BLaER1 treated with 17β-estradiol and CSF1 and Interleukin-3, amounts not matched to agents 10 nM and 100 nM (cell line): ENCODE measurements at regions not wholly inside any gene's neighbourhood (a gene's known extent, or its start where the extent isn't known, plus 50 kb on each side); places are given as distances from the start of the nearest gene placed in this dataset.

Experiments used
- H3K27ac ChIP-seq, 11 experiments: shearing (Covaris generic); formaldehyde crosslinking; 2 replicates each; pipeline ENCODE4 v1.8.1; 2022
- H3K27me3 ChIP-seq, 11 experiments: shearing (Covaris generic); formaldehyde crosslinking; 2 replicates each; pipeline ENCODE4 v1.8.1; 2022
- H3K36me3 ChIP-seq, 11 experiments: shearing (Covaris generic); formaldehyde crosslinking; 2 replicates each; pipeline ENCODE4 v1.8.1; 2022
- H3K4me1 ChIP-seq, 10 experiments: shearing (Covaris generic); formaldehyde crosslinking; 2 replicates each; pipeline ENCODE4 v1.8.1; 2022
- H3K4me2 ChIP-seq, 11 experiments: shearing (Covaris generic); formaldehyde crosslinking; 2 replicates each; pipeline ENCODE4 v1.8.1; 2022
- H3K4me3 ChIP-seq, 10 experiments: shearing (Covaris generic); formaldehyde crosslinking; 2 replicates each; pipeline ENCODE4 v1.8.1; 2022
- H3K9ac ChIP-seq, 11 experiments: shearing (Covaris generic); formaldehyde crosslinking; 2 replicates each; pipeline ENCODE4 v1.8.1; 2022
- H3K9me3 ChIP-seq, 11 experiments: shearing (Covaris generic); formaldehyde crosslinking; replicated peaks in 1 of 11; 2 replicates each; pipeline ENCODE4 v1.8.1; 2022
- H4K20me1 ChIP-seq, 11 experiments: shearing (Covaris generic); formaldehyde crosslinking; 2 replicates each; pipeline ENCODE4 v1.8.1; 2022
- Cebpa-rat ChIP-seq, 11 experiments: shearing (Covaris generic); IDR thresholded peaks; 2 replicates each; pipeline ENCODE4 v1.8.1; 2022

DNA sequence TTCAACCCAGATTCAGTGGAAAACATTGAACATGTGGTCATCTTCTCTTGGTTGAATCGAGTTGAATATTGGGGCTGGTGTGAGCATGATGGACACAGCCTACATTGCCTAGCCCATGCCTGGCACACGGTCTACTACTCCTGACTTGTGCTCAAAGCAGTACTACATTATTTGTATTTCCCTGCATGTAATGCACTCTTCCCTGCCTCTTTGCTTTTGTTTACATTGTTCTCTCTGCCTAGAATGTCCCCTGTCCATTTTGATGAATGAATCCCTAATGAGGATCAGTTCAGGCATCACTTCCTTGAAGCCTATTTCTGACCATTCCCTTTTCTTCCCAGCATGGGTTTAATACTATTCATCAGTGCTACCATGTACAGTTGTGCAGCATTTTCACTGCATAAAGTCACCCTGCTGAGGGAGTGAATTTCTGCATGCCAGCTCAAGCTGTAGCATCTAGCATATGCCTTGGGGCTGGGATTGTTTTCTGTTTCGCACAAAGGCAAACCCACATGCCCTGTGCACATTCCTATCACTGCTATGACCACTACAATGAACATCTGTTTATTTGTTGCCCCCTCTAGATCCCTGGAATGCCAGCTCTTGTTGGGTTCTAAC lies 75.3 kb upstream of the CCN6 start:
- peaks cover 0 to 17% (median 4%) of the 10 kb centered on the region in 10 experiments; a peak in 17 of 20 replicates for H3K4me1 ChIP-seq
- no peak for TF ChIP-seq Cebpa-rat (IDR thresholded peaks at IDR 0.05)
- H3K27me3 ChIP-seq: no peaks in the 10 kb centered on the region
- no peak overlapping the region for H3K27ac ChIP-seq
- H4K20me1 ChIP-seq: no peaks in the 10 kb centered on the region
- no peaks in the 10 kb centered on the region for H3K9me3 ChIP-seq
- no peak overlapping the region for H3K9ac ChIP-seq
- no peak overlapping the region for H3K4me2 ChIP-seq
- no peak overlapping the region for H3K4me3 ChIP-seq
- no peaks in the 10 kb centered on the region for H3K36me3 ChIP-seq

GRCh38 chr6:111979633-111980032 lies 74.3 kb upstream of the CCN6 start:
- Histone ChIP-seq H3K9ac (no peak overlapping the region), H3K4me1 (peaks cover 0 to 7% (median 0%) of the 10 kb centered on the region in 10 experiments; a peak in 2 of 20 replicates), H3K4me2 (no peak overlapping the region), H3K36me3 (no peaks in the 10 kb centered on the region), H3K9me3 (no peaks in the 10 kb centered on the region), H3K27ac (no peak overlapping the region), H4K20me1 (no peaks in the 10 kb centered on the region), H3K4me3 (no peak overlapping the region), H3K27me3 (no peaks in the 10 kb centered on the region)
- no peak for TF ChIP-seq Cebpa-rat (IDR thresholded peaks at IDR 0.05)

DNA sequence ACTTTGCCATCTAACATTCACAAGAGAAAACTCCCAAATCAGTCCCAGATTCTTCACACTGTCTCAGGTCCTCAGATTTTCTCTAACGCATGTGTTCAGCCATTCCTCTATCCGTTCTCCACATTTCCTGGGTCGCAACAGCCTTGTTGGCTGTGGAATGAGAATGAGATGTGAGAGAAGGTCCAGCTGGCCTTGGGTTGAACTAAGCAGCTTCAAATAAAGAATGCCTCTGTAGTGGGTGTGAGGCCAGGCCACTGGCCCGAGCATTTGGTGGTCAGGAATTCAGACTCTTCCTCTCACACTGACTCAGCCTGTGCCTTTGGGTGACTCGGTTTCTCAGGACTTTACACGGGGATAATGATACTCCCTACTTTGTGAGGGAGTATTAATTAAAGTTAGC lies 73.8 kb upstream of the CCN6 start:
- TF ChIP-seq Cebpa-rat (IDR thresholded peaks at IDR 0.05): no peak
- no peak overlapping the region for H3K4me2 ChIP-seq

GRCh38 chr6:111980971-111981840 lies 72.7 kb upstream of the CCN6 start:
- no peak for TF ChIP-seq Cebpa-rat (IDR thresholded peaks at IDR 0.05)
- Histone ChIP-seq H3K9me3 (no peaks in the 10 kb centered on the region), H3K9ac (no peak overlapping the region), H3K27ac (no peak overlapping the region), H3K4me2 (no peak overlapping the region), H3K4me3 (no peak overlapping the region), H3K36me3 (no peaks in the 10 kb centered on the region), H3K27me3 (no peaks in the 10 kb centered on the region), H4K20me1 (no peaks in the 10 kb centered on the region), H3K4me1 (no peaks in the 10 kb centered on the region)

More for the DNA sequence above, 73.8 kb upstream of the CCN6 start:
- Histone ChIP-seq H3K4me1 (peaks cover 0 to 2% (median 0%) of the 10 kb centered on the region in 10 experiments; a peak in 1 of 20 replicates), H3K9me3 (no peaks in the 10 kb centered on the region), H4K20me1 (no peaks in the 10 kb centered on the region), H3K27ac (no peak overlapping the region), H3K4me3 (no peak overlapping the region), H3K27me3 (no peaks in the 10 kb centered on the region), H3K9ac (no peak overlapping the region), H3K36me3 (no peaks in the 10 kb centered on the region)

DNA sequence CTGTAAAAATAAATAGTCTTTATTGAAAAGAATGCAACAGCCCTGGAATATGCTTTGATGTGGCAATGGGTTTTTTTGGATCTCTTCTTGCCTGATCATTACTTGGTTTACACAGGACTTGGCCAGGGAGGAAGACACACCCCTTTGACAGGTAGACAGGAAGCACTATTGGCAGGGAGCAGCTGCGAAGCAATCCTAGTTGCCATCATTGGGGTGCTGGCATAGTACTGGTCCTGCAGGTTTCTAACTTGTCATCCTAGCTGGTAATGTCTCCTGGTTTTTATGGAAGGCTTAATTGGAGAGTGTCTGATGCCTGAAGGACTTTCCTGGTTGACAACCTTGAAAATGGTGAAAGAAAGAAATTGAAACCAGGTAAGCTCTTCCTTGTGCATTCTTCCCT lies 71.2 kb upstream of the CCN6 start:
- H3K36me3 ChIP-seq: no peaks in the 10 kb centered on the region; a peak in 1 of 22 replicates
- no peak overlapping the region for H3K4me2 ChIP-seq
- no peak for TF ChIP-seq Cebpa-rat (IDR thresholded peaks at IDR 0.05)

GRCh38 chr6:111983193-111983592 lies 70.7 kb upstream of the CCN6 start:
- Histone ChIP-seq H3K4me1 (no peaks in the 10 kb centered on the region), H3K4me2 (no peak overlapping the region), H3K27ac (no peak overlapping the region), H3K36me3 (no peaks in the 10 kb centered on the region; a peak in 1 of 22 replicates), H3K27me3 (no peaks in the 10 kb centered on the region), H4K20me1 (no peaks in the 10 kb centered on the region), H3K9me3 (peaks cover 0 to 17% (median 10%) of the 10 kb centered on the region in 11 experiments; a peak in 14 of 22 replicates), H3K9ac (no peak overlapping the region), H3K4me3 (no peak overlapping the region)
- TF ChIP-seq Cebpa-rat (IDR thresholded peaks at IDR 0.05): no peak

More for the DNA sequence above, 71.2 kb upstream of the CCN6 start:
- Histone ChIP-seq H3K27me3 (no peaks in the 10 kb centered on the region), H3K4me3 (no peak overlapping the region), H4K20me1 (no peaks in the 10 kb centered on the region), H3K9me3 (peaks cover 0 to 11% (median 5%) of the 10 kb centered on the region in 11 experiments; a peak in 11 of 22 replicates), H3K9ac (no peak overlapping the region), H3K4me1 (no peaks in the 10 kb centered on the region), H3K27ac (no peak overlapping the region)

DNA sequence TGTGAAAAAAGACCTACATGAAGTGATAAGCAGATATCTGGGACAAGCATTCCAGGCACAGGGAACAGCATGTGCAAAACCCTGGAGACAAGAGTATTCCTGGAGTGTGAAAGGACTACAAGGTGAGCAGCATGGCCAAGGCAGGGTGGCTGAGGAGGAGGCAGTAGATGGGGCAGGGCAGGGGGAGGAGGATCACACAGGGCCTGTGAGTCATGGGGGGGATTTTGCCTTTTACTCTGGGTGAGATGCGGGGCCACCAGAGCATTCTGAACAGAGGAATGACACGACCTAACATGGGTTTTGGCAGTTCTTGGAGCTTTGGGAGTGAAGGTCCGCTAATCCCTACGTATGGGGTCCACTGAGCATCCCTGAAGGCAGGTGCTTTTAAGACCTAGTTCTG lies 69.8 kb upstream of the CCN6 start:
- Histone ChIP-seq H3K4me3 (no peak overlapping the region), H3K27ac (no peak overlapping the region), H4K20me1 (no peaks in the 10 kb centered on the region), H3K36me3 (no peaks in the 10 kb centered on the region; a peak in 1 of 22 replicates), H3K9me3 (peaks cover 0 to 22% (median 12%) of the 10 kb centered on the region in 11 experiments; a peak in 15 of 22 replicates), H3K4me2 (no peak overlapping the region), H3K27me3 (no peaks in the 10 kb centered on the region), H3K4me1 (no peaks in the 10 kb centered on the region), H3K9ac (no peak overlapping the region)
- TF ChIP-seq Cebpa-rat (IDR thresholded peaks at IDR 0.05): no peak

DNA sequence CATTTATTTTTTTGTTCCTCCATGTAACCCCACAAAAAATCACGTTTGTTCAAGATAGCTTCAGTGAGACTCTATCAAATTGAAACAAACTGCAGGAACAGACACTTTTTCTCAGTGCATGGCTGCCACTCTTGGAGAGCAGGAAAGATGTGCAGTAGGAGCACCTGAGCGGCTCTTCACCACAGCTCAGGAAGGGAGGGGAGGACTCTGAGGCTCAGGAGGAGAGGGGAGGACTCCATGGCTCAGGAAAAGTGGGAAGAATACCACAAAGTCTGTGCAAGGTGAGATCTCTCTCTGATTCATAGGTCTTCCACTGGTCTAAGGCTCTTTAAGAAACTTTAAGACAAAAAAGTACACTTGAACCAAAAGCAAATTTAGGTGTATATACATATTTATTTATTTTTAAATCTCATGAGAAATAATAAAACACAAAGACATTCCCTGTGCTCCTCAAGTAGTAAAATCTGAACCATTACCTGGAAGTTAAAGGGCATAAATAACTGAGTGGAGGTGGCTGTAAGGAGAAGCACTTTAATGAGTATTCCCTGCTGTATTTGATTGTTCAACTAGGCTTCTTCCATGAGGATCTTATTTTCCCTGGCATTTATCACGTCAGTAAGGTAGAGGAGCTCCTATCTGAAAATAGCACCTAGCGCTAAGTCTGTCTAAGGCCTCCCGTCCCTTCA lies 69.2 kb upstream of the CCN6 start:
- Histone ChIP-seq H3K27ac (no peak overlapping the region), H3K4me2 (no peak overlapping the region), H3K4me3 (no peak overlapping the region), H4K20me1 (no peaks in the 10 kb centered on the region), H3K27me3 (no peaks in the 10 kb centered on the region), H3K9me3 (peaks cover 0 to 22% (median 12%) of the 10 kb centered on the region in 11 experiments; a peak in 15 of 22 replicates), H3K9ac (no peak overlapping the region), H3K4me1 (no peaks in the 10 kb centered on the region), H3K36me3 (no peaks in the 10 kb centered on the region; a peak in 1 of 22 replicates)
- no peak for TF ChIP-seq Cebpa-rat (IDR thresholded peaks at IDR 0.05)

DNA sequence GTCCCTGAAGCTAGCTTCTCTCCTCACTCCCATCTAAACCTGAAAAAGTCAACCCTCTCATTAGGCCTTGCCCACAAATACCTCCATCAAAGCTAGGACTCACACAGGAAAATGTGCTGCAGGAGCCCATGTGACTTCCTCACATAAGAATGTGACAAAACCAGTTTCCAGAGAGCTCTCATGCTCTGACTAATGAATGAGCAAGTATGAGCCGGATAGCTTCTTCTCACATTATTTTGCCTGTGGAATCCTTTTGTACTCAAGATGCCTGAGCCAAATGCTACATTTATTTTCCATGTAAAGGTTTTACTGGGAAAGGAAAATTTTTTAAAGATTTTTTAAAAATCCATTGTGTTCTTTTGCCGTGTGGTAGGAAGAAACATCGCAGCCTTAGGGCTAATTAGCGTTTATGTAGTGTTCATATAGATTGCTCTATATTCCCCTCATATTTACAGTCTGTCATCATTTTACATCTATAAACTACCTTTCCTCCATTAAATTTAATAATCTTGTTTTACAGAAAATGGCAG lies 68.6 kb upstream of the CCN6 start:
- TF ChIP-seq Cebpa-rat (IDR thresholded peaks at IDR 0.05): no peak

More for the DNA sequence above, 68.6 kb upstream of the CCN6 start:
- Histone ChIP-seq H3K27ac (no peak overlapping the region), H4K20me1 (no peaks in the 10 kb centered on the region), H3K4me1 (no peaks in the 10 kb centered on the region), H3K4me2 (no peak overlapping the region), H3K9ac (no peak overlapping the region), H3K9me3 (peaks cover 0 to 22% (median 12%) of the 10 kb centered on the region in 11 experiments; a peak in 15 of 22 replicates), H3K4me3 (no peak overlapping the region), H3K27me3 (no peaks in the 10 kb centered on the region), H3K36me3 (no peaks in the 10 kb centered on the region; a peak in 1 of 22 replicates)
